ENCODE measurements at regions not wholly inside any gene's neighbourhood (a gene's known extent, or its start where the extent isn't known, plus 50 kb on each side); places are given as distances from the start of the nearest gene placed in this dataset.

- FAIRE-seq: no peak
- TF ChIP-seq EZH2 (IDR thresholded peaks at IDR 0.05; ENCODE audit: borderline replicate concordance, low read depth, low read length, severe bottlenecking): no peak
- no peak for TF ChIP-seq POLR2AphosphoS5 (IDR thresholded peaks at IDR 0.05; ENCODE audit: insufficient read depth, low read depth, low read length)
- no peak for TF ChIP-seq GATA2 (IDR thresholded peaks at IDR 0.05; ENCODE audit: insufficient read depth, insufficient read length, low read depth, low read length)
- no peak for TF ChIP-seq JUN (IDR thresholded peaks at IDR 0.05; ENCODE audit: borderline replicate concordance, insufficient read depth, insufficient read length, low read depth)
- no peak for TF ChIP-seq MAX (IDR thresholded peaks at IDR 0.05; ENCODE audit: insufficient read depth, insufficient read length)
- no peak for TF ChIP-seq MYC (IDR thresholded peaks at IDR 0.05; ENCODE audit: low read depth, low read length)
- no peak for TF ChIP-seq POLR2A (IDR thresholded peaks at IDR 0.05; ENCODE audit: low read depth, low read length)
- TF ChIP-seq CTCF (IDR thresholded peaks at IDR 0.05; ENCODE audit: extremely low read depth in 1 of 2, insufficient read depth in 1 of 2, low read depth in 1 of 2, low read length in 2 of 2): no peak
- TF ChIP-seq FOS (IDR thresholded peaks at IDR 0.05; ENCODE audit: borderline replicate concordance, insufficient read depth, low read length): no peak
- no peaks in the 10 kb centered on the region for H3K9me3 ChIP-seq (replicated peaks; ENCODE audit: control insufficient read depth, insufficient read depth, low read length)
- no peaks in the 10 kb centered on the region for H3K9me1 ChIP-seq (replicated peaks; ENCODE audit: control insufficient read depth, extremely low read depth, insufficient read depth, low read length)
- no peaks in the 10 kb centered on the region for H4K20me1 ChIP-seq (replicated peaks; ENCODE audit: control insufficient read depth, extremely low read depth, insufficient read depth, low read length)
- POLR2A ChIA-PET: no interaction called here
- DNase-seq (ENCODE audit: low read depth, low spot score): no peak
- BruUV-seq (replicated peaks): no TSS peak
- intact Hi-C loops (cut with micrococcal nuclease): no loop called here
- no peak overlapping the region for H3K27ac ChIP-seq (ENCODE audit: insufficient read depth, low read depth, low read length)
- no peaks in the 10 kb centered on the region for H3K27me3 ChIP-seq (ENCODE audit: control insufficient read depth in 2 of 2, insufficient read depth in 2 of 2, low read length in 2 of 2)
- no peaks in the 10 kb centered on the region for H3K79me2 ChIP-seq (ENCODE audit: control insufficient read depth, insufficient read depth, low read length)
- no peaks in the 10 kb centered on the region for H3K4me1 ChIP-seq (ENCODE audit: control insufficient read depth, extremely low read depth, insufficient read depth, low read length)
- no peaks in the 10 kb centered on the region for H3K36me3 ChIP-seq (ENCODE audit: control insufficient read depth in 2 of 2, extremely low read depth in 1 of 2, insufficient read depth in 2 of 2, low read length in 2 of 2)
- H3K4me2 ChIP-seq (ENCODE audit: insufficient read depth, low read length): no peak overlapping the region
- dilution Hi-C loops (cut with MboI; ENCODE audit: extremely low pct_ligation_motif_present, low sequenced_read_pairs): no loop called here
- CTCF ChIA-PET: no interaction called here
- no peak overlapping the region for H3K9ac ChIP-seq (replicated peaks; ENCODE audit: extremely low read depth, insufficient read depth, low read length)
- H3K4me3 ChIP-seq (replicated peaks in 1 of 3; ENCODE audit: insufficient read depth in 1 of 3, low read depth in 1 of 3, low read length in 3 of 3): no peak overlapping the region
- no peak overlapping the region for H2AFZ ChIP-seq (ENCODE audit: low read depth, low read length)
These were observed 302.7 kb upstream of the PREP start for GRCh38 chr6:105705608-105706007.
